ENCODE measurements at regions not wholly inside any gene's neighbourhood (a gene's known extent, or its start where the extent isn't known, plus 50 kb on each side); places are given as distances from the start of the nearest gene placed in this dataset.

DNA sequence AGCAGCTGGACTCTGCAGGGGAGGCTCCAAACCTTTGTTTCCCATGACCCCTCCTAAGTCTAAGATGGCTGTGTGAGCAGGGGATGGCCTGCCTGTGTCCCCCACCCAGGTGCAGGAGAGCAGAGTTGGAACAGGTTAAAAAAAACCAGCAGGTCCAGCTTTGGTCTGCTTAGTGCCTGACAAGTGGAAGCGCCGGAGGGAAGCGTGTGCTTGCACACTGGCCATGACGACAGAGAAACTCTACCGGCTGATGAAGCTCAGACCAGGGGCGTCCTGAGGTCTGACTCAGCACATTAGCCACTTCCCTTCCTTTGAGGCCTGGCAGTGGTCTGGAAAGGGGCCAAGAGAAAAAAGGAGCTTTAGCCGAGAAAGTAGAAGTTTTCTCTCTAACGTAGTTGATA lies 280.1 kb downstream of the VRK1 start:
- TF ChIP-seq, protein P1, sequence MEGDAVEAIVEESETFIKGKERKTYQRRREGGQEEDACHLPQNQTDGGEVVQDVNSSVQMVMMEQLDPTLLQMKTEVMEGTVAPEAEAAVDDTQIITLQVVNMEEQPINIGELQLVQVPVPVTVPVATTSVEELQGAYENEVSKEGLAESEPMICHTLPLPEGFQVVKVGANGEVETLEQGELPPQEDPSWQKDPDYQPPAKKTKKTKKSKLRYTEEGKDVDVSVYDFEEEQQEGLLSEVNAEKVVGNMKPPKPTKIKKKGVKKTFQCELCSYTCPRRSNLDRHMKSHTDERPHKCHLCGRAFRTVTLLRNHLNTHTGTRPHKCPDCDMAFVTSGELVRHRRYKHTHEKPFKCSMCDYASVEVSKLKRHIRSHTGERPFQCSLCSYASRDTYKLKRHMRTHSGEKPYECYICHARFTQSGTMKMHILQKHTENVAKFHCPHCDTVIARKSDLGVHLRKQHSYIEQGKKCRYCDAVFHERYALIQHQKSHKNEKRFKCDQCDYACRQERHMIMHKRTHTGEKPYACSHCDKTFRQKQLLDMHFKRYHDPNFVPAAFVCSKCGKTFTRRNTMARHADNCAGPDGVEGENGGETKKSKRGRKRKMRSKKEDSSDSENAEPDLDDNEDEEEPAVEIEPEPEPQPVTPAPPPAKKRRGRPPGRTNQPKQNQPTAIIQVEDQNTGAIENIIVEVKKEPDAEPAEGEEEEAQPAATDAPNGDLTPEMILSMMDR (IDR thresholded peaks at IDR 0.05) = no peak
- ATAC-seq (ENCODE audit: low FRiP score) = no peak
- DNase-seq (ENCODE audit: low spot score) = no peak

DNA sequence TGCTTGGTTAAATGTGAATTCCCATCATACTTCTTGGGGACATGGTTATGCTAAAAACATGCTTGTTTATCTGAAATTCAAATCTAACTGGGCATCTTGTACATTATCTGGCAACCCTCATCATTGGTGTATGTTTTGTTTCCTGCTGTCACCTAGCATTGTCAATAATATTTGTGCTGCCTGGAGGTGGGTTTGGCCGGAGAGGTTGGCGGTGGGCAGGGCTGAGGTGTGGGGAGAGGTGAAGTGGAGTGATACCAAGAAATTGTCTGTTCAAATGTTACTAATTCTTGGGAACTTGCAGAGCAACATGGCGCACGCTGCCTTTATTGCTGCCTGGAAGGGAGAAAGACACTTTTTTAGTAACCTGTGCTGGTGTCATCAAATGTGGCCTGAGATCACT lies 280.5 kb downstream of the VRK1 start:
- DNase-seq (ENCODE audit: low spot score) (no peak), ATAC-seq (ENCODE audit: low FRiP score) (no peak)
- TF ChIP-seq, protein P1 (IDR thresholded peaks at IDR 0.05) = no peak

DNA sequence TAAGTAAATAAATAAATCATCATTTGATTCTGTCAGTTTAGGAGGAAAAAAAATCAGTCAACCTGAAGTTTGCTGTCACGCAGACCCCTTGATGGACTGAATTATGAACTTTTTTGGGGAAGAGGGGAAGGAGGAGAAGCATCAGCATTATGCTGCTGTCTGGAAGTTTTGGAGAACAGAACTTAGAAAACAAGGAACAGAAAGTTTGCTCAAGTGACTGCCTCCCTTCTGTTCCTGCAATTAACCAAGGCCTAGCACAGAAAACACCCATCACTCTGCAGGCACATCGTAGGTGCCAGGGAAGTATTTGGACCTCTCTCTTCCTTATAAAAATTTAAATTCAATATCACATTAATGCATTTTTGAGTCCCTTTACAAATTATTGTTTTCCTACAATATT lies 283.8 kb downstream of the VRK1 start:
- no peak for ATAC-seq (ENCODE audit: low FRiP score)
- no peak for DNase-seq (ENCODE audit: low spot score)
- TF ChIP-seq, protein P1 (IDR thresholded peaks at IDR 0.05) = no peak

DNA sequence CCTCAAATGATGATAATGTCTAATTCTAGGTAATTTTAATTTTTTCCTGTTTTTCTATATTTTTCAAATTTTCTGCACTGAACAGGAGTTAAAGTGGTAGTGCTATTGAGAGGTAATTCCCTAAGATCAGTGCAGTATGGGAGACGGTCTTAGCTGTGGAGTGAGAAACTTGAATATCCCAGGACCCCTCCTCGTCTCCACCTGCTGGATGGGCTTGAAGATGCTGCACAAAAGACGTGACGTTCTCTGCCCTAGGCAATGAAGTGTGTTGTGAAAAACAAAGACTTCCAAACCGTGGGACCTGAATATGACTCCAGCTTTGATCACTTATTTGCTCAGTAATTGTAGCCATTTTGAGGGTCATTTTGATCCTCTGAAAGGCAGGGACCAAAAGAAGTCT lies 298.1 kb downstream of the VRK1 start:
- DNase-seq (ENCODE audit: low spot score) (no peak), ATAC-seq (ENCODE audit: low FRiP score) (no peak)
- TF ChIP-seq, protein P1 (IDR thresholded peaks at IDR 0.05) = no peak

DNA sequence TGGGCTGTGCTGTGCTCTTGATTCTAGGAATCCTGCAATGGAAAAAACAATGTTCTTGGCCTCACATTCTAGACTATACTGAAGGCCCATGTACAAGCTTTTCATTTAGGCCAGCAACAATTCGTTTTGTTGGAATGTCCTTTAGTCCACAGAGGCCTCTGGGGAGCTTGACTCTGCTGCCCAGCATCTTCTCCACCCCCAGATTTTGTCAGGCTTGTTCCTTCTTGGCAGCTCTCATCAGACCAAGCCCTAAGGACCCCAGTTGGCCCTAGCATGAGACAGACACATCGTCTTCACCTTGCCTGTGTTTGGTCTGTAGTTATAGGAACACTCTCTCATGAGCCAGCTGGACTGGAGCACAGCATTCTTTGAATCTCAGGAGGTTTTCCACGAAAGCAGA lies 300.1 kb downstream of the VRK1 start:
- ATAC-seq (ENCODE audit: low FRiP score) (no peak), DNase-seq (ENCODE audit: low spot score) (no peak)
- TF ChIP-seq, protein P1 (IDR thresholded peaks at IDR 0.05) = no peak

DNA sequence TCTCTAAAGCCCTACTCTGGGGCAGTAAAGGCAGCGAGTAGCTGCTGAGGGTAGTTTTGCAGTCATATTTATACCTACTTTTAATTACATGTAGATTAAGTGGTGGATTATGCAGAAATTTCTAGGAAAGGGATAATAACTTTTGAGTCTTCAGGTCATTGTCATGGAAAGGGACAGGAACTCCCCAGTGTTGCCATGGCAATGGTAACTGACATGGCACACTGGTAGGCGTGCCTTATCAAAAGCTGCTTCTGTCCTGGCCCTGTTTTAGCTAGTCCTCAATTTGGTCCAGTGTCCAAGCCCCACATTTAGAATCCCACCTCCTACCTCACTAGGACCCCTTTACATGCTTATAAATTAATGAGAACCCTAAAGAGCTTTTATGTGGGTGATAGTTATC lies 303.1 kb downstream of the VRK1 start:
- no peak for ATAC-seq (ENCODE audit: low FRiP score)
- DNase-seq (ENCODE audit: low spot score) = no peak
- TF ChIP-seq, protein P1 (IDR thresholded peaks at IDR 0.05) = no peak

DNA sequence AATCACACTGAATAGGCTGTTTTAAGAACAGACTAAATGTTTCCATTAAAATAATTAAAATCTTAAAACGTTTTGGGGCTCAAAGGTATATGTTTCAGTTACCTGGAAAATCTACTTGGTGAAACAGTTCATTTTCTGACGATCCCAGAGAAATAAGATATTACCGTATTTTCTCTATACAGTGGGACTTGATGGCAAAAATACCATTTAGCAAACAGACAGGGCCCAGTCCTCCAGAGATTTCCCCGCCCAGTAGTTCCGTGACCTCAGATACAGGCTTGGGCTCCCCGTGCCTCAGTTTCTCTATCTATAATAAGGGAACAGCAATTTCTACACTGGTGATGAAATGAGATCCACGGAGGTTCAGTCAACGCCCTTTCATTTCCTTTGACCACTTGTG lies 304.4 kb downstream of the VRK1 start:
- DNase-seq (ENCODE audit: low spot score) (no peak), ATAC-seq (ENCODE audit: low FRiP score) (no peak)
- TF ChIP-seq, protein P1 (IDR thresholded peaks at IDR 0.05) = no peak

All from omental fat pad (tissue), 3 donors.